Right lobe of liver (tissue), 4 donors: ENCODE measurements at regions not wholly inside any gene's neighbourhood (a gene's known extent, or its start where the extent isn't known, plus 50 kb on each side); places are given as distances from the start of the nearest gene placed in this dataset.

Source experiments
- CTCF ChIP-seq, 4 donors: fragments of 200-600 bp in 3 of 4; fragments of 450-650 bp in 1 of 4; IDR thresholded peaks; one replicate each; pipeline versions ENCODE4 v1.5.1 to v1.8.0; 2016 to 2022; ENCODE audit warnings: antibody characterized with exemption in 4 of 4, mild to moderate bottlenecking in 2 of 4
- POLR2A ChIP-seq: fragments of 450-650 bp; IDR thresholded peaks from one replicate; pipeline ENCODE4 v1.6.1; 2017; ENCODE audit warnings: antibody characterized with exemption, mild to moderate bottlenecking
- donor health status: DM: no; HTN: no; CAD: no.
- donor health status: DM: no; HTN: no; CAD: no.
- donor health status: DM: no; HTN: yes; CAD: no.

- TF ChIP-seq POLR2A (no peak), CTCF (IDR thresholded peaks at IDR 0.05) (no peak)
Observed at GRCh38 chr5:96244696-96245095, 188.4 kb downstream of the PCSK1 start.
